ENCODE measurements at regions not wholly inside any gene's neighbourhood (a gene's known extent, or its start where the extent isn't known, plus 50 kb on each side); places are given as distances from the start of the nearest gene placed in this dataset.

- no peak for TF ChIP-seq CTCF (IDR thresholded peaks at IDR 0.05; ENCODE audit: control extremely low read depth in 1 of 3, insufficient read depth in 1 of 3, low read depth in 1 of 3, low read length in 3 of 3)
- TF ChIP-seq POLR2AphosphoS5 (IDR thresholded peaks at IDR 0.05; ENCODE audit: low read depth, low read length) = no peak
- no peak for TF ChIP-seq CHD2 (IDR thresholded peaks at IDR 0.05; ENCODE audit: low read length)
- peak; percentile 64 for TF ChIP-seq EZH2 (IDR thresholded peaks at IDR 0.05; ENCODE audit: low read depth, low read length, severe bottlenecking)
- TF ChIP-seq BRCA1 (IDR thresholded peaks at IDR 0.05; ENCODE audit: low read depth, low read length) = no peak
- TF ChIP-seq MAX (IDR thresholded peaks at IDR 0.05) = no peak
- no peak for TF ChIP-seq USF2 (IDR thresholded peaks at IDR 0.05; ENCODE audit: low read length)
- no peak for TF ChIP-seq CREB1 (IDR thresholded peaks at IDR 0.05)
- no peak; the same call in 1 of the 2 replicates for TF ChIP-seq GABPA (IDR thresholded peaks at IDR 0.05; ENCODE audit: borderline replicate concordance, insufficient read depth, low read length)
- no peak for TF ChIP-seq ZNF274 (IDR thresholded peaks at IDR 0.05; ENCODE audit: borderline replicate concordance, extremely low read depth, low read length)
- TF ChIP-seq POLR2A (IDR thresholded peaks at IDR 0.05; ENCODE audit: control extremely low read depth in 1 of 2, low read depth in 2 of 2, low read length in 2 of 2) = no peak
Measured at GRCh38 chr13:99895444-99896368, 75.9 kb downstream of the ZIC5 start.

Data from H1 (cell line).